Testis (tissue), 2 donors: ENCODE measurements at regions not wholly inside any gene's neighbourhood (a gene's known extent, or its start where the extent isn't known, plus 50 kb on each side); places are given as distances from the start of the nearest gene placed in this dataset.

Experiments used
- DNase-seq: peaks from one replicate; pipeline ENCODE4 v3.0.0-alpha.2; 2019
- H3K27ac ChIP-seq, 2 donors: fragments of 200-600 bp; sonication (generic); one replicate each; pipeline ENCODE4 v1.5.1; 2019
- H3K27me3 ChIP-seq: fragments of 200-600 bp; sonication (generic); one replicate; pipeline ENCODE4 v1.5.1; 2019
- H3K36me3 ChIP-seq: fragments of 200-600 bp; sonication (generic); one replicate; pipeline ENCODE4 v1.5.1; 2017; ENCODE audit warnings: low read depth; ENCODE audit errors: missing control alignments
- H3K4me1 ChIP-seq: fragments of 200-600 bp; sonication (generic); one replicate; pipeline ENCODE4 v1.5.1; 2019
- H3K4me3 ChIP-seq, 2 donors: fragments of 200-600 bp; sonication (generic); one replicate each; pipeline ENCODE4 v1.5.1; 2017 to 2019
- H3K9me3 ChIP-seq: fragments of 200-600 bp; sonication (generic); one replicate; pipeline ENCODE4 v1.5.1; 2017
- CTCF ChIP-seq, 3 experiments: fragments of 450-650 bp in 2 of 3; fragments of 200-600 bp in 1 of 3; sonication (generic) in 1 of 3; IDR thresholded peaks; one replicate each; pipeline ENCODE4 v1.5.1; 2016 to 2019; ENCODE audit warnings: antibody characterized with exemption in 3 of 3, mild to moderate bottlenecking in 2 of 3, moderate library complexity in 1 of 3
- POLR2A ChIP-seq: fragments of 450-650 bp; IDR thresholded peaks from one replicate; pipeline ENCODE4 v1.6.1; 2017; ENCODE audit warnings: antibody characterized with exemption, mild to moderate bottlenecking, moderate library complexity
- WGBS, 2 donors: methylation state at CpG; one replicate each; pipeline ENCODE4 v1.1.5; 2018; 5-methylcytosine and 5-hydroxymethylcytosine counted together
- intact Hi-C: fragments of 100-400 bp; cut with DNase I; formaldehyde crosslinking; loops from one replicate; pipeline ENCODE4 v1.15.1; 2023; ENCODE audit warnings: low total_unique reads

DNA sequence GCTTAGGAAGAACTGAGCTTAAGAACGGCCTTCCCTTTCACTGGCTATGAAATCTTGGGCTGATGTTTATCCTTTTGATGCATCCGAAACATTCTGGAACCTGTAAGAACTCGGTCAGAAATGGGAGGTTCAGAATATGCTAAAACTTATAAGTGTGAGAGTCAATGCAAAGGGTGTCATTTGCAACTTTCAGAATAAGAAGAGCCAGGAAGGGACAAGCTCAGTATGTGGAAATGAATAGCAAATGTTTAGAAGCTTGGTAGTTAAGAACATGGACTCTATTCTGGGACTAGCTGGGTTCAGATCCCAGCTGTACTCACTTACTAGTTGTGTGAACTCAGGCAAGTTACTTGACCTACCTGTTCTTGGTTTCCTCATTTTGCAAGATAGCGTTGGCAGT, 234.1 kb downstream of the OMA1 start:
- H3K27ac ChIP-seq, result no peak overlapping the region
- no peak for TF ChIP-seq CTCF (IDR thresholded peaks at IDR 0.05)
- TF ChIP-seq POLR2A, result no peak
- WGBS, 2 donors, result 82 to 88% methylated on average over 4 of the region's 4 CpGs
- no peak for DNase-seq
- no peak overlapping the region for H3K4me3 ChIP-seq
- H3K27me3 ChIP-seq, result no peaks in the 10 kb centered on the region
- no peaks in the 10 kb centered on the region for H3K36me3 ChIP-seq
- H3K4me1 ChIP-seq, result no peaks in the 10 kb centered on the region
- H3K9me3 ChIP-seq, result no peaks in the 10 kb centered on the region
- intact Hi-C loops, result no loop called here

DNA sequence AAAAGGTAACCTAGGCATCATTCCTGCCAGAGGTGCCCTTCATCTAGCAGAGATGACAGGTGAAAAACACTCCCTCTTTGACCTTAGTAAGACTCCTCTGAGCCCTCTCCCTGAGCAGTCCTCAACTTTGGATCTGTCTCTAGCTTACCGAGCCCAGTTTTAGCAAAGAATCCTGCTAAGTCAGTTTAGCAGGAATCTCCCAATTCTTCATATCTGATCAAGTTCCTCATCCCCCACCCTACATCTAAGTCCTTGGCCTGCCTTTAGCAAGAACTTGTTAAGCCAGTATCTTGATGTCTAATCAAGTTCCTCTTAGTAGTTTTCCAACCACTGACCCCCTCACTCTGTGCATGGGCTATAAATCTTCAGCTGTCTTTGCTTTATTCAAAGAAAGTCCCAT, 235.6 kb downstream of the OMA1 start:
- Histone ChIP-seq H3K9me3 (no peaks in the 10 kb centered on the region), H3K4me3 (no peak overlapping the region), H3K27ac (no peak overlapping the region), H3K36me3 (no peaks in the 10 kb centered on the region), H3K27me3 (no peaks in the 10 kb centered on the region), H3K4me1 (no peaks in the 10 kb centered on the region)
- 77 to 100% methylated on average over 1 of the region's 1 CpG for WGBS, 2 donors
- intact Hi-C loops, result no loop called here
- no peak for TF ChIP-seq POLR2A
- TF ChIP-seq CTCF (IDR thresholded peaks at IDR 0.05), result no peak
- DNase-seq, result no peak

DNA sequence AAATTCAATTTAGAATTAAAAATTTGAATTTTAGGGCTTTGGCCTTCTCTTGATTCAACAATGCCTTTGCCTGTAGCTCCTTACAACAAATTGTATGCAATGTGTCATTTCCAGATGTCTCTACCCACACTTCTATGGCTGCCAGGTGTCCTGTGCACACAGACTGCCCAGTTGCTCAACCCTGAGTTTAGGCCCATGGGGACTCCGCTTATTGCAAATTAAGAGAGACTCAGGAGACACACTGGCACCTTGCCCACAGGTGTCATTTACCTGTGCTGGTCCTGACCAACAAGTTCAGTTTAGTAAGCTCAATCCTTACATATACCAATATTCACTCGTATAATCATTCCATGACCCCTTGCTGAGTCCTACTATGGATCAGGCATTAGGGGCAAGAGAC, 236.1 kb downstream of the OMA1 start:
- no peak for TF ChIP-seq POLR2A
- TF ChIP-seq CTCF (IDR thresholded peaks at IDR 0.05), result no peak
- WGBS, 2 donors, result 95 to 100% methylated on average over 2 of the region's 2 CpGs
- Histone ChIP-seq H3K4me1 (no peaks in the 10 kb centered on the region), H3K4me3 (no peak overlapping the region), H3K9me3 (no peaks in the 10 kb centered on the region), H3K36me3 (no peaks in the 10 kb centered on the region), H3K27me3 (no peaks in the 10 kb centered on the region), H3K27ac (no peak overlapping the region)
- no peak for DNase-seq
- intact Hi-C loops, result no loop called here

DNA sequence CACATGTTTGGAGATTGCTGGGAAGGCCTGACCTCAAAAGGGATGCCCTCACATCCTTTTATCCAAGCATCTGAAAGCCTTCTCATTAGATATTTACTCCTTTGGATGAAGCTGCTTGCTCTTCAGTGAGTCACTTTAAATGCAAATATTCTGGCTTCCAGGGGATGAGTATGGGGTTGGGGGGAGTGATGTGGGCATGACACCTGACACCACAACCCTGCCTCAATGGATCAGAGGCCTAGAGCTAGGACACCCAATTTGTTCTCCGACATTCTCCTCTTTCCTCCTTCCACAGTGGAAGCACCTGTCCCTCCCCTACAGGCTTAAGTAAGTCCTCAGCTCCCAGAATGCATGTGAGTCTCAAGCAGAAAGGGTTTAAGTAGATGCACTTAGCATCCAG, 238.3 kb downstream of the OMA1 start:
- 77 to 78% methylated on average over 1 of the region's 1 CpG for WGBS, 2 donors
- Histone ChIP-seq H3K27ac (no peak overlapping the region), H3K4me1 (no peaks in the 10 kb centered on the region), H3K36me3 (no peaks in the 10 kb centered on the region), H3K9me3 (no peaks in the 10 kb centered on the region), H3K27me3 (no peaks in the 10 kb centered on the region), H3K4me3 (no peak overlapping the region)
- no peak for DNase-seq
- intact Hi-C loops, result no loop called here
- TF ChIP-seq CTCF (IDR thresholded peaks at IDR 0.05), result no peak
- TF ChIP-seq POLR2A, result no peak

DNA sequence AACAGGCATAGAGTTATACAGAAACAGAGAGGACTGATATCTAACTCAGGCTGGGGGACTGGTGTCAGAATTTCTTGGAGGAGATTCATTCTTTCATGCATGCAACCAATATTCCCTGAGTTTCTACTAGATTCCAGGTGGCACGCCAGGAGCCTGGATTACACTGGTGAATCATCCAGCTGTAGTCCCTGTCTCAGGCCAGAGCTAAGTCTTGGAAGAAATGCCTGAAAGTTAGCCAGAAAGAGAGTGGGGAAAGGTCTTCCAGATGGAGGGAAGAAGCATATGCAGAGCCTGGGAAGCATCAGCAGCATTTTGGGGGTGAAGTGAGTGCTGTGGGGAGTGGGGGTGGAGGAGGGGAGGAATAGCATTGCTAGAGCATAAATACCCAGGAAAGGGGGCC, 239.1 kb downstream of the OMA1 start:
- no peak overlapping the region for H3K4me3 ChIP-seq
- intact Hi-C loops, result no loop called here
- DNase-seq, result no peak
- H3K4me1 ChIP-seq, result no peaks in the 10 kb centered on the region
- H3K27me3 ChIP-seq, result no peaks in the 10 kb centered on the region
- H3K9me3 ChIP-seq, result no peaks in the 10 kb centered on the region
- H3K27ac ChIP-seq, result no peak overlapping the region
- 60 to 87% methylated on average over 1 of the region's 1 CpG for WGBS, 2 donors
- no peak for TF ChIP-seq POLR2A
- no peaks in the 10 kb centered on the region for H3K36me3 ChIP-seq
